Inflammatory macrophage treated with lipopolysaccharide for 1 hour (primary cell): ENCODE measurements at regions not wholly inside any gene's neighbourhood (a gene's known extent, or its start where the extent isn't known, plus 50 kb on each side); places are given as distances from the start of the nearest gene placed in this dataset.

Experiments
- DNase-seq, 2 donors: peaks; one replicate each; pipeline ENCODE4 v3.0.0-alpha.2; 2020 to 2022

DNA sequence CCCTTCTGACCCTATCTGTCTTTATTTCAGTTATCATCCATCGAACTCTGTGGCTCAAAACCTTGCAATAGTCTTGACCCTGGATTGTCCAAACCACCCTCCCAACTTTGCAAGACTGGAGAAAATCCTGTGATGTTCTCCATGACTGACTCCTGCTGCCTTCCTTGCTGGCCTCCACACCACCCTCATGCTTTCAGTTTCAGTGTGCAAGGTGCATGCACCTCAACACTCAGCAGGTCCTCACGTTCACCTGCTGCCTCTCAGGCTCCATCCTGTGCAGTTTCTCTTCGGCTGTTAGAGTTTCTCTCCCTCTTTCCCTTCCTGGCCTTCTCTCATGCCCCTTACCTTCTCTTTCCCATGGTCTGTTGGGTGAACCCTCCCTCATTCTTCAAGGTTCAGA lies 59.4 kb upstream of the ASIC2 start:
- DNase-seq: no peak

DNA sequence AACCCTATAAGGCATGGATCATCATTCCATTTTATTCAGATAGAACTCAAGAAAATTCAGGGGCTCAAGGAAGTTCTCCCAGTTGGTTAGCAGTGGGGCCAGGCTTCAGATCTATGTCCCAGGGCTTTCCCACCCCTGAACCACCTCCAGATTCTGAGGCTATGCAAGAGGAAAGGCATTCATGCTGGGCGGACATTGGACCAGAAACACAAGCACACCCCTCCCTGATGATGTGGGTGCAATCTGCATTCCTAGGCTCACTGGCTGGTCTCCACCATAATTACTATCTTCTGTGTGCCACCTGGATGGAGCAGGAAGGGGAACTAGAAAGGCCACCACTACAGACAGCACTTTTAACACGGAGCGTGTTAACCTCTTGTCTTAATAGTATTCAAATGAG lies 63.2 kb upstream of the ASIC2 start:
- no peak for DNase-seq

DNA sequence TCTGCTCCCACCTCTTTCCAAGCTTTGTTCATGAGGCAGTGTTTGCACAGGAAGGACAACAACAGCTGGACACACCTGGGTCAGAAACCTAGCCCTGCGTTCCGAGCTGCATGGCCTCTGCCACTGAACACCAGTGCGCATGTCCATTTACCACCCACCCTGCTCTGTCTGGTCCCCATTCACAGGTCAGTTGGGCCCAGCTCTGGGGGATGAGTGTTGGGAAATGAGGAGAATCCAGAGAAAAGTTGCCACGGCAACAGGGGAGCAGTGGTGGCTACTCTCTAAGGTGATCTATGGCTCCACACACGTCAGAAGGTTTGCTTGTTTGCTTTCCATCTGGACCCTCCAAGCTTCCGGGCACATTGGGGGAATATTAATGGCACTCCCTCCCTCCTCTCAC lies 70.4 kb upstream of the ASIC2 start:
- DNase-seq: no peak

DNA sequence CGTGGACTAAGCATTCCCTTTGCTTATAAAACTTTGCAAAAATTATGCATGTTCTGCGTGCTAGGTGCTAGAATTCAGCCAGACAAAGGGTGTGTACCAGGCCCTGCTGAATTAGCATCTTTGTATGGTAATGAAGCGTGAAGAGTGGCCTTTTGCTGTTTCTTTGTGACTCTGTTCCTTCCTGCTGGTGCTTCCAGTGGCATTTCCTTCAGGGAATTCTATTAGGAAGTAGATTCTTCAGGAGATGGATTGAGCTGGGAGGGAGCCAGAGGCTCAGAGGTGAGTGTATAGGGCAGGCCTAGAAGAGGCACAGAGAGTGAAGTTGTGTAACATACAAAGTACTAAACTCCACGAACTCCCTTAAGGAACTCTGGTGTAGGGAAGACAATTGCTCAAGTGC lies 73.9 kb upstream of the ASIC2 start:
- no peak for DNase-seq

DNA sequence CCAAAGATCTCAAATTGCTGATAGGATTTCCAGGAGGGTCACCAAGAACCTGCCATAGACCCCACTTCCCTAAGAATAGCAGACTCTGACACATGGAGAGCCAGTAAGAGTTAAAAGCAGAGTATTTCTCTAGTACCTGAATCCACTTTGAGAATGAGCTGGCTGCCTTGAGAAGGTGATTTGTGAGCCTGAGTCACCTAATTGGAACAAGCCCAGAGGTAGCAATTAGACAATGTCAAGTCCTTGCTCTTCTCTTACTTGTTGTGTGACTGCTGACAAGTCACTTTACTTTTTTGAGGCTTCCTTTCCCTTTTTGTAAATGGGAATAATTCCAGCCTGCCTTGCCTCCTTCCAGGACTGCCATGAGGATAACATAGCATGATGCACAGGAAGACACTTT lies 76.1 kb upstream of the ASIC2 start:
- DNase-seq: no peak

DNA sequence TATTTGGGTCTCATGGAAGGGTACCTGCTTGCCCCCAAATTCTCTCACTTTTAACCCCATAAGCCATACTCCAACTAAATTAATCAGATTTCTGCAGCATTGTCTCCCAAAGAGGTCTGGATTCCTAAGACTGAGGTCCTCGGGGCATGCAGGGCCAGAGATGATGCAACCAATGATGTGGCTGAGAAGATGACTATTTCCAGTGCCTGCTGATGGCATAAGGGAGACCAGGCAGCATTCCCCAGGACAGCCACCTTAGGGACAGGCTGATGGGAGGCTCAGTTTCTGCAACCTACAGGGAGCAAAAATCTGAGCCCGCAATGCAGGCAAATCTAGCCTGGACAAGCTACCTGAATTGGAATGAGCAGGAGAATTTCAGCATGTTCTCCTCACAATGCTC lies 76.8 kb upstream of the ASIC2 start:
- DNase-seq: no peak

DNA sequence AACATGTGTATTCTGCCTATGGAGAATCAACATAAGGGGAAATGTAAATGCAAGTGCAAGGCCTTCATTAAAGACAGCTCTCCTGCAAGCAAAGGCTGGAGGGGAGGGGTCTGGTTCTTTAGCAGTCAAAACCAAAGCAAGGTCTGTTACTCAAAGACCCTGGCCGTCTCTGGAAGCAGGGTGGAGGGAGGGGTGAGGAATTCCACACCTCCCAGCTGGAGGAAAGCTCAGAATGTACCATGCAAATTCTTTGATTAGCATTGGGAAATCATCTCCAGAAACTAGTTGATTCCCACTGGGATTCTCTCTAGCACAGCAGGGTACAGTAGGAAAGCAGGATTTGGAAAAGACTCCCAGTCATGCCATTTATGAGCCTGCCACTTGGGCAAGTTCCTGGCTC lies 77.3 kb upstream of the ASIC2 start:
- no peak for DNase-seq

DNA sequence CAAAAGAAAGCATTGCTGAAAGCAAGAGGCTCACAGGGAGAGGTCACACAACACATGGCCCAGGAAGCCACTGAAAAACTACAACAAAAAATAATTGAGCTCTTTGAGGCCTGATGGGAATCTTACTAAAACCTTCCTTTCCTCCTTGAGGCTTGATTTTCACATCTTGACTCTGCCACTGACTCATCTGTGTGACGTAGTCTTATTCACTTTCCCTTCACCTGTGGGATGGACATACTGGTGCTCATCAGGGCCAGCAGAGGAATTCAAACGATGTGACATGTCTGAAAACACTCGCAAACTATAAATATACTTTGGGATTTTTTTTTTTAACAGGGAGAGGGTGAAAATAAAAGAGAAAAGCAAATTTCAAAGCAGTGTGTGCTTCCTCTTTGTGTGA lies 78.3 kb upstream of the ASIC2 start:
- no peak for DNase-seq

DNA sequence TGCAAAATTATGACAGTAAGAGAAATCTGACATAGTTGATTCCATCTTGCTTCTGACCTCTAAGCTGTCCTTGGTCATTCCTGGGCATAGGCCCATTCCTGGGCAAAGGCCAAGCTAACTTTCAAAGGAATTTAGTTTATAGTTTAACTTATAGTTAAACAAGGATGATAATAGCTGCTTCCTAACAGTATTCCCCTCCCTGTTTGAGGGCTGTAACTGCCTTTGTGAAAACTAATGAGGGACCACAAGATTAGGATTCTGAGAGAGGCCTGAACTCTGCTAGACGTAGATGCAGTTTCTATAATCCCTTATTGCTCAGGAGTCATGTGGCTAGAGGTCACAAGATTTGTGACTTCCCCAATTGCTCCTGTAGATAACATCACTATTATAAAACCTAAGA lies 80.2 kb upstream of the ASIC2 start:
- peak; percentile 7 to 12 for DNase-seq

DNA sequence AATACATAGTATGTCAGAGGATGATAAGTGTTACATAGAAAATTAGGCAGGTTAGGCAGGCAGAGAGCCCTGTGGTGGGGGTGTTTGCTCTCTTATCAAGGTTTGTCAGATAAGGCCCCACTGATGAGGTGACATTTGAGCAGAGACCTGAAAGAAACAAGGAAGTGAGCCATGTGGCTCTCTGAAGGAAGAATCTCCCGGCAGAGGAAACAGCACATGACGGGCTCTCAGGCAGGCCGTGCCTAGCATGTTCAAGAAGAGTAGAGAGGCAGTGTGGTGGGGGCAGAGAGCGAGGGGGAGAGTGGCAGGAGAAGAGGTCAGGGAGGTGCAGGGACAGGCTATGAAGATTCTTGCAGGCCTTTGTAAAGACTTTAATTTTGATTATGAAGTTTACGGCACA lies 82.0 kb upstream of the ASIC2 start:
- no peak for DNase-seq

DNA sequence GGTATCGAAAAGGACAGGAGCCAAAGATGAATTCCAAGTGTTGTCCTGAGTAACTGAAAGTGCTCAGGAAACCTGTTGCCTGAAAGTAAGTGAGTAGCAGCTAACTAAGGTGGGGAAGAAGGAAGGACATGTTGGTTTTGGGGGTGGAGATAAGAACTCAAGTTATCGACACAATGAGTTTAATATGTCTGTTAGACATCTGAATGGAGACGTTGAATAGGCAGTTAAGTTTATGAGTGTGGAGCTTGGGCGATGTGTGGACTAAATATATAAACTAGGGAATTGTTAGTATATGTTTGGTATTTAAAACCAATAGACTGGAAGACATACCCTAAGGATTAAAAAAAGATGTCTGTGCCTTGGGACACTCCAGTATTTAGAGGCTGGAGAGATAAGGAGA lies 82.7 kb upstream of the ASIC2 start:
- DNase-seq: no peak

DNA sequence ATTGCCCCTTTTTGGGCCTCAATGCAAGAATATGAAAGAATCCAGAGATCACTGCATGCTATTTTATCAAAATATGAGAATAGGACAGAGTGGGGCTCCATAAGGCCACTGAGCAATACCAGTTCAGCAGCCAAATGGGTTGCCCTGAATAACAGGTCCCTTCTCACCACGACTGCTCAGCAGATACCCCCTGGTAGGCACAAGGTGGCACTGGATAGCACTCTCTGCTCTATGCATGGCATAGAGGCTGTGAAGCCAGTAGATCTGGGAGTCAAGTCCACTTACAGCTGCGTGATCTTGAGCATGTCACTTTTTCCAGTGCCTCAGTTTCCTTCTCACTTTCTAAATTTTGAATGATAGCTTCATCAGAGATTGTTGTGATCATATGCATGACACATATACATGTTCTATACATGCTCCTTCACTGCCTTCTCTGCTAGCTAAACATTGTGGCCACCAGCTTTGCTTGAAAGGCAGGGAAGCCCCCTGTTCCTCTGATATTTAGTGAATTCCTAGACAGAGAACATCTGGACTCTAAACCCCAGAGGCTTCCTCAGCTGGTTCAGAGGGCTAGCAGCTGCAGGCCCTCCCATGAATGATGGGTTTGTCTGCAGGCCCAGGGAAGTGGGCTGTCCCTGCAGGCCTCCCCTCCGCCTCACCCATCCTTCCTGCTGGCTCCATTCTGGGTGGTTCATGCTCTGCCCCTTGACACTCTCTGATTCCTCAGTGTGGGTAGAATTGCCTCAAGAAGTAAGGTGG lies 84.9 kb upstream of the ASIC2 start:
- no peak for DNase-seq

DNA sequence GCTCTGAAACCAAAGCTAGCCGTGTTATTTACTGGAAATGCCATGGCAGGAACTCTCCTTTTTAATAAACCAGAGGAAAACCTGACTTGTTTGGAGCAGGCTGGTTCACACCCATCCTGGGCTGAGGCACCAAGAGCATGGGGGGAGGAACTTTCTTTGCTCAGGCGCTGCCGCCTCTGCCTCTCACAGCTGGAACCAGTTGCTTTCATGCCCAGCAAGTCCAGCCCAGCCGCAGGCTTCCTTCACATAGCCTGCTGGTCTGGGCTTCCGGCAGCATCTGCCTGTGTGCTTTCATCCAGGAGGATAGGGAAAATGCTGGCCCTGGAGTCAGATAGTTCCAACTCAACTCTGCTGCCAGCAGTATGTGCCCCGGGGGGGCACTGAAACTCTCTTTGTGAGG lies 88.1 kb upstream of the ASIC2 start:
- DNase-seq: no peak

DNA sequence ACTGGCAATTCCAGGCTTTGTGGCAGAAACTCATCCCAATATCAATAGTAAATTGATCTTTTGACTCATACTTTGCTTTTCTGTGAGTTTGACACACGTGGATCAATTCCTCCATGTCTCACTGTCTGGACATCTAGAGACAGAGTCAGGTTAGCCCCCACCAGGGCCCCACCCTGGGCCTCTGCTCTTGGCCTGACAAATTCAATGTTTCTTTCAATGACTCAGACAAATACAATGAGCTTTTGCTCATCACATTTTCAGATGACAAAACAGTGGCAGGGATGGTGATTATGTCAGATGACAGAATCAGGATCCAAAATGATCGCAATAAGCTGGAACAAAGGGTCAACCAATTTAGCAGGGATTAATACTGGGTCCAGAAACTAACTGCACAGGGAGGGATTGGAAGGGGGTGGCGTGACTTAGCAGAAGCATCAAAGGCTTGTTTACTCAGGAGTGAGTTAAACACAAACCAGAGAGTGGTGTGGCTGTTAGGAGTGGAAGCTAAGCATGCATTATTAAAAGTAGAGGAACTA lies 90.5 kb upstream of the ASIC2 start:
- DNase-seq: no peak

DNA sequence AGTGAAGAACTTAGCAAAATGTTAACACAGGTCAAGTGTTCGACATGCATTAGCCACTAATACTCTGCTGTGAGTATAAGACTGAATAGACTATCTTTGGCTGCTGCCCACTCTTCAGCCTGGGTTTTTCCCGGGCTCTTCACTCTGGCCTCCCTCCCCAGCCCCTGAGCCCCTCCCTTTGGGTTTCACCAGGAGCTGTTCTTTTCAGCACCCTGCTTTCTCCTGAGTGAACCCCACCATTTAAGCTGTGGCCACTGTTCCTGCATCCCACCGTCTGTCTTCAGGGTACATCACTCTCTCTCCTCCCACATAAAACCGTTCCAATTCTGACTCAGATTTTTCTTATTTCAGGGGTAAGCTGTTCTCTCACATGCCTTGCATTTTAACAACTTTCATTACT lies 92.0 kb upstream of the ASIC2 start:
- DNase-seq: no peak

DNA sequence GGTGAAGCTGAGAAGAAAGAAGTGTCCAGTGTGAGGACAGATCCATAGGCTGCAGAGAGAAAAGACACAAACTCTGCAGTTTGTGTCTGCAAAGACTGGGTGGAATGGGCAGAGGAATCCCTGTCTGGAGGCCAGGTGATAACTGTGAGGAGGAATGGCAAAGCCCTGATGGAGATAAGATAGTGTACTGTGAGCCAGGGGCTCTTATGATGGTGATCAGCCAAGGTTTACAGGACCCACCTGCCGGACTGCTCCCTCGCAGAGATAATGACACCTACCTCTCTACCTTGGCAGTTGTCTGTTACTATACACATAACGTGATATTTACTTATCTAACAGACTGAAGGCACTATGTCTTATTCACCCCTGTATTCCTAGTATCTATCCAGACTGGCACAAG lies 92.6 kb upstream of the ASIC2 start:
- no peak for DNase-seq

DNA sequence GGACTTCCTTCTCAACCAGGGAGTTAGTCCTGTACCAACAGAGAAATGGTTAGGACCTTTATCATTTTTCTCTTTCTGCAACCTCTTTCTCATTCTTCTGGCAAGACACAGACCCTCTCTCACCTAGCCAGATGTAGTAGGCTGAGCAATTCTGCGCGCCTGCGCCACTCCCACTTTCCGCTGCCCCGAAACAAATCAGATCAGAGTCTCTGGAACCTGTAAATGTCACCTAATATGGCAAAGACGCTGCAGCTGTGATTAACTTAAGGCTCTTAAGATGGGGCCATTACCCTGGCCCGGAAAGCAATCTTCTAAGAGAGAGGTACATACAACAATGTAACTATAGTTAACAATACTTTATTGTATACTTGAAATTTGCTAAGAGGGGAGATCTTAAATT lies 94.3 kb upstream of the ASIC2 start:
- no peak for DNase-seq

DNA sequence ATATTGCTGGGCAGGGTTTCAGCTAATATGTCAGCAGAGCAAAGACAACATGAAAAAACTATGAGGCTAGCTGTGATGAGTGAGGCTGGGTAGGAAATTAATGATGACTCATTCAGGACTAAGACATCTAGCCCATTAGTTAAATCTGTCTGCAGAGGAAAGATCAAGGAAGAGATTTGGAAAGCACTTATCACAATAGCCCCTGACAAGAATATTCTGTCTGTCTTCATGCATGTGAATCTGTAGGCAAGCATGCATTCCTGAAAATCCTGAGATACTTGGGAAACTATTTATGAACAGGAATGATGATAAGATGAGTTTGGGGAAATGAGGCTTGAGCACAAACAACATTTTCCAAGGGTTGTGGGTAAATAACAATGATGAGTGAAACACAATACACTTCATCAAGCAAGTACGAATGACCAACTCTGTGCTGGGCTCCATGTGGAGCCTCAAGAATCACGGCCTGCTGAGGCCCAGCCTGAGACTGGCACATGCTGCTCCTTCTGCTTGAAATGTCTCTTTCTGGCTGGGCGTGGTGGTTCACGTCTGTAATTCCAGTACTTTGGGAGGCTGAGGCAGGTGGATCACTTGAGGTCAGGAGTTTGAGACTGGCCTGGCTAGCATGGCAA lies 96.5 kb upstream of the ASIC2 start:
- DNase-seq: no peak

DNA sequence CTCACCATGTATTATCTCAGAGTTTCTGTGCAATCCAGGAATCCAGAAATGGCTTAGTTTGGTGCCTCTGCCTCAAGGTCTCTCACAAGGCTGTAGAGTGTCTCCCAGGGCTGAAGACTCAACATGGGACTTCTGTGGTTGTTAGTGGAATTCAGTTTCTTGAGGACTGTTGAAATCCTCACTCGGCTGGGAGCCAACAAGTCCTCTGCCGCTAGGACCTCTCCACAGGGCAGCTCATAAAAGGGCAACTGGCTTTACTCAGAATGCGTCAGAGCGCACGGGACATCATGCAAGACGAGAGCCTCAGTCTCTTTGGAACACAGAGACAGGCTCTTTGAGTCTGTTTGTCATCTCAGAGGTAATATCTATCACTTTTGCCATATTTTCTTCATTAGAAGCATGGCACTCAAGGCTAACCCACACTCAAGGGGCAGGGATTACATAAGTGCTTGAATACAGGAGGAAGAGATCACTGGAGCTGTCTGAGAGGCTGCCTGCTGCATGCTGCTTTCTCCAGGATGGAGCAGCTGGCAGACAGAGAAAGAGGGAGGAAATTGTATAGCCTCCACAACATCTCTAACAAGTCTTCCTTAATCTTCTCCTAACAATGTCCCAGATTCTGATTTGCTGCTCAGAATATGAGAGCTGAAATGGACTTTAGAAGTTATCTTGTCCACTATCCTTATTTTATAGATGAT lies 97.5 kb upstream of the ASIC2 start:
- DNase-seq: no peak

DNA sequence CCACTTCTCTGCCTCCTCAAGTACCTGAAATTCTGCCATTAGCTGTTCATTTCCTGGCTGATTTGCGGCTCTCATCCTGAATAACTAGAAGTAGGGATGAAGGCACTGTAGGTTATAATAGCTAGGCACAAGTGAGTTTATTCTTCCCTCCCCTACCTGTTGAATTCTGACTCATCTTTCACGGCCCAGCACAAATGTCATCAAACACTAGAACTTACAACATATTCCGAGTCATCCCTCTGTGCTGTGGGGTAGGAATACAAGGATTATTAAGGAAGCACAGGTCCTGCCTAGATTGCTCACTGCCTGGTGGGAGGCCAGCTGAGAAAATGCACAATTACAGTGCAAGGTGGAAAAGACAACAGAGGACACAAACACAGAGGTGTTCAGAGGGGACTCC lies 103.7 kb upstream of the ASIC2 start:
- DNase-seq: no peak

DNA sequence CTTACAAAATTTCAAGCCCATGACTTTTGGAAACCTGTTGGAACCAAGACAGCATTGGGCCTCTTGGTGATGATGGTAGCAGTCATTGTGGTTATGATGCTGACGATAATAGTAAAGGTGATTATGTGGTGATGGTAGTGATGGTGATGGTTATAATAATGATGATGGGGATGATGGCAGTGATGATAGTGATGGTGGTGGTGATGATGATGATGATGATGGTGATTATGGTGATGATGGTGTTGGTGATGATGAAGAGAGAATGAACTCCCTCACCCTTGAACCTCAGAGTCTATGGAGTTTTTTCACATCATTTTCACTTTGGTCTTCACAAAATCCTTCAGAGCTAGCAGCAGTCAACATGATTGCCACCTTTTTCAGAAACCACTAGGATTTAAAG lies 105.3 kb upstream of the ASIC2 start:
- no peak for DNase-seq

DNA sequence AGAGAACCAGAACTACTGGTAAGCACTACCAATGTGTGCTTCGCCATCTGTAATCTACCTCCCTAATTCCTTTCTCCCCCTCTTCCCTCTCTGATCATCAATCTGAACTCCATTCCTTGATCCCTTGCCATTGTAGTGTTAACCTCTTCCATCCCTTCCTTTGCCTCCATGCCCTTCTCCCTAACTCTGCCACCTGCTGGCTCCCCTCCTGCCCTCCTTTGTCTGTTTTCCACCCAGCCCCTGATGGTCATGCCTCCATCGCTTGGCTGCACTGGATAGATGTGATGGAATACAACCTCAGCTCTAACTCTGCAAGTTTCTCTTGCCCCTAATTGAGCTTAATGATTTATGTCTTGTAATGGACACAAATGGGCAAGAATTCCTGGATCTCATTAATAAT lies 108.2 kb upstream of the ASIC2 start:
- no peak for DNase-seq

DNA sequence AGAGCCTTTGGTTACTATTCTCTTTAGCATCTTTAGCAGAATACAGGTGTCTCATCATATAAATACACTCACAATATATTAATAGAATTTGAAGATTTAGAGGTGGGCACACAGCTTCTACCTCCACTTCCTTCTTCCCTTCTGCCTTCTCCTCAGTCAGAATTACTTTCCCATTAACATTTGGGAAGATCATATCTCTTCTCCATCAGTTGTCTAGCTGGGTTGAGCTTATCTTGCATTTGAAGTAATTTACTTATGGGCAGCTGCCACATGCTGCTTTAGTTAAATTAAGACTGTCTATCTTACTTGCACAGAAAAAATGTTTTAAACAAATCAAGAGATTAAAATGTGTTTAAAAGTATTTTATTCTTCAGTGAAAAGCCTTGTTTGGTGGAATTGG lies 110.1 kb upstream of the ASIC2 start:
- no peak for DNase-seq
